GM19035 (cell line): ENCODE measurements at regions not wholly inside any gene's neighbourhood (a gene's known extent, or its start where the extent isn't known, plus 50 kb on each side); places are given as distances from the start of the nearest gene placed in this dataset.

Experiments
- ATAC-seq: cut with Tn5 transposase; IDR thresholded peaks from one replicate; pipeline ENCODE4 v1.9.1; 2021; ENCODE audit not compliant: unreplicated experiment

- ATAC-seq: no peak
These were observed 128.6 kb upstream of the MAST4 start for GRCh38 chr5:66467564-66467963.

GRCh38 chr5:66469684-66470083 lies 126.5 kb upstream of the MAST4 start:
- no peak for ATAC-seq

DNA sequence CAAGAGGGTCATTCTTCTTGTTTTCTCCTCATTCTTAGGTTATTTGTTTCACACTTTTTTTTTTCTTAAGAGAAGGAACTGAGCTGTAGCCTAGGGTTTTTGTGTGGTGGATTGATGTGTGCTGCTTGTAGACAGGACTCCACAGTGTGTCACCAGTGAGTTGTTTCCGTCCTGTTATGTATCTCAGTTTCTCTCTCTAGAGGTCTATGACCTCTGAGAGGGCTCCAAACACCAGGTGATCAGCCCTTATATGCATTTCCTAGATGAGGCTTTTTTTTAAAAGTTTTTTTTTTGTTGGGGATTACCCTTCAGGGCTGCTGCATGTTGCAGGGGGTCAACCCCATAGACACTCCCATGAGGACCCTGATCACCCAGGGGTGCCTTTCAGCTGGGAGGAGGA lies 124.2 kb upstream of the MAST4 start:
- no peak for ATAC-seq

DNA sequence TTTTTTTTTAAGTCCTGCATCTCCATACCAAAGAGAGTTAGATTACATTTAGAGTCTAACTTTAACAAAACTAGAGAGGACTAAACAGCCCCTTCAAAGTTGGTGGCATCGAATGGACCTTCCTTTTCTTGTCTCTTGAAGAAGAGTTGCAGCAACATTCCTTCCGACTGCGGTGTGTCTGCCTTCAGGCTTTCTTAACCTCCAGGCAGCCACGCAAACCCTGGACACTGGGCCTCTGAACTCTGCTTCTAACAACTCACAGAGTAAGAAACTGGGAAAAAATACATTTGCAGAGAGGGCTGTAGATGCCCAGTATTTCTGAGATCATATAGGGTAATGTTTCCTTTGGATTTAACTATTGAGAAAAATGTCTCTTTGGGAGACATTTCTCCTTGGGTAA lies 120.5 kb upstream of the MAST4 start:
- ATAC-seq: no peak

GRCh38 chr5:66477596-66477995 lies 118.6 kb upstream of the MAST4 start:
- ATAC-seq: no peak

DNA sequence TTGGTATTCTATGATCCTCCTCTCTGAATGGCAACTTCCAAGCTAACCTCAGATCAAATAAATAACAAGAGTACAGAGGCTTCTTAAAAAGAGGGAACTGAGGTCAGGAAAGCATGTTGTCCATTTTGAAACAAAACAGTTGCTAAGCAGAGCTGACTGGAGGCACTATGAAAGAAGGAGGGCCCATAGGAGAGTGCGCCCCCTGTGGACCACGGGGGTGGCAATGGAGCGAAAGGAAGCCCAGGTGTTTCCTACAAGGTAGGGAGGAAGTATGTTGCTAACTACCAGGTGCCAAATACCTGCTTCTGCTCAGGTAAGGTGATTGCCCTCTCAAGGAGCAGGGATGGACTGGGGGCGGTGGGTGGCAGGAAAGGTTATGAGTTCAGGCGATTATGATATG lies 101.8 kb upstream of the MAST4 start:
- no peak for ATAC-seq

DNA sequence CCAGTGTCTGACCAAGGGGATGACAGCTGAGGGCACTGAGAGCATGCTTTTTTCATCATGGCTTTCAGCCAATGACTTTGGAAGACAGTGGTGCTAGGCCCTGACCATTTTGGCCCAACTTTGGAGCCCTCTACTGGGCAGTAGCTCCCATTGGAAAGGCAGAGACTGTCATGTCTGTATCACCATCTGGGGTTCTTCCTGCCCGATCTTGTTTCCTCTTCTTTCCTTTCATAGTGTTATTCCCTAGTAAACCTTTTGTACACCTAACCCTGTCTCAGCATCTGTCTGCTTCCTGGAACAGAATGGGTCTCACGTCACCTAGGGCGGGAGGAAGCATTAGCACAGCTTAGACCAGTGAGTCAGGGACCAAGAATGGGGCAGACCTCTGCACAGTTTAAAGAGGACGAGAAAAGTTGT lies 97.4 kb upstream of the MAST4 start:
- ATAC-seq: no peak

- ATAC-seq: no peak
These were observed 92.9 kb upstream of the MAST4 start for GRCh38 chr5:66503203-66503789.

DNA sequence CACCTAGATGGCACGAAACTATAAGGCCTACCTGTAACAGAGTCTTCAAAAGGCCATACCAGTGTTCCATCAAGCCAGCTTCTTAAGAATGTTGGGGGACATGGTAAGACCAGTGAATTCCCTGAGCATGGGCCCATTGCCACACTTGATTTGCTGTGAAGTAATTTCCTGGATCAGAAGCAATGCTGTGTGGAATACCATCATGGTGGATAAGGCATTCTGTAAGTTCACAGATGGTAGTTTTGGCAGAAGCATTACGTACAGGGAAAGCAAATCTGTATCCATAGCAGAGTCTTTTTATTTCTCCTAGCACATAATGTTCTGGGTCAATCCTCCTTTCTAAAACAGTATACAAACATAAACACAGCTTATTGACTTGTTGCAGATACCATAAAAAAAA lies 89.1 kb upstream of the MAST4 start:
- no peak for ATAC-seq

DNA sequence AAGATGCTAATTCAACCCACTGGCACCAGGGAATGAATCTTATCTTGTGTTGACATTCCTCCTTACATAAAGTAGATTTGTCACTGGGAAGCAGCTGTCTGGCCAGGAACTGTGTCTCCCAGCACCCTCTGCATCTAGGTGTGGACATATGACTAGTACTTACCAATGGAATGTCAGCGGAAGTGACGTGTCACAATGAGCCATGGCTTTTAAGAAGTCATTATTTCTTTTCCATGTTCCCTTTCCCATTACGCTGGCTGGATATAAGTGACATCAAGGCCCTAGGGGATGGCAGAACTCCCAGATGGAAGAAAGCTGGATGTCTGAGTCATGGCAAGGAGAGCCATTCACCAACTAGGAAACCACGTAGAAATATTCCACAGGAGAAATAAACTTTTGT lies 84.7 kb upstream of the MAST4 start:
- no peak for ATAC-seq

GRCh38 chr5:66513130-66513529 lies 83.1 kb upstream of the MAST4 start:
- no peak for ATAC-seq

GRCh38 chr5:66515209-66515608 lies 81.0 kb upstream of the MAST4 start:
- ATAC-seq: no peak

- ATAC-seq: no peak
These were observed 79.6 kb upstream of the MAST4 start for GRCh38 chr5:66516550-66516949.

DNA sequence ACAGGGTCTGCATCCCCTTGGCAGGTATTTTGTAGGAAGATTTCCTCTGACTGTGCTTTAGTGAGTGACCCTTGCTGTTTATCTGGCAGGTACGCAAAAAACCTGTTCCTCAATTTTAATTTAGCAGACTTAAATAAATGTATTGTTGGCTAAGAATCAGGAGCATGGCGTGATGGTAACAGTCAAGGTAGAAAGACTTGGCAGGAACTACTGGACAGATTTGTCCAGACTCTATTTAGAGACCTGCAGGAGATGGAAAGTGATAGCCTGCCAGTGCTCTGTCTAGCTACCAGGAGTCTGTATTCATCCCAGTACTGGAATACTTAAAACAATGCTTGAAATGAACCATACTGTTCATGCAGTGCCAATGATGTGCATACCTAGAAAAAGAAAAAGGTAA lies 78.8 kb upstream of the MAST4 start:
- ATAC-seq: no peak

DNA sequence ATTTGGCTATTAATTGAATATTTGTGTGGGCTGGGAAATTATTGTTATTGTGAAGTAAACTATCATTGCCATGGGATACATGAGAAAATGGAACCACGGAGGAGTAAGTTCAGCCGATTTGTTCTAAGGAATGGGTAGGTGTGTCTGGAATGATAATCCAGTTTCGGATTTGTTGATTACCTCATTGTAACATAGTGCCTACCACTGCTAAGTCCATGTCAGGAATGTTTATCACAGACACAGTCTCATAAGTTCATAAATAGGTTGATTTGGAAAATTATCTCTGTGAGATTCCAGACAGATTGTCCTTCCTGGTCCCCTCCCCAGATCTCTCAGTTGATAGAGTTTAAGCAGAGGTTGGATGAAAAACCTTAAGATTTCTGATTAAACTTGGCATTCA lies 78.1 kb upstream of the MAST4 start:
- no peak for ATAC-seq

DNA sequence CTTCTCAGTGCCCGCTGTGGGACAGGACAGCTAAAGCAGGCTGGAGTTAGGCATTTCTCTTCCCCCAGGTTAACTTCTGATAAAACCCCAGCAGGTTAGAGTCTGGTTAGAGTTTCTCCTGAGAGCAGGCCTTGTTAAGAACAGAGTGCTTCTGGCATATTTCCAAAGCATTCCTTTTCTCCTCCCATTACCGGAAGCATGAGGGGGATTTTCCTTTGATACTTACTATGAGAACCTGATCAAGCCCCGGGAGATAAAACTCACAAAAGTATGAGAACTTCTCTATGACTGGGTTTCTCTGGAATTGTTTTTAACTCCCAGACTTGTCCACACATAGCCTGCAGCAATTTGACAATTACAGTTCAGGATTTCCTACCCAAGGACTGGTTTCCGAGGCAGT lies 77.4 kb upstream of the MAST4 start:
- no peak for ATAC-seq

DNA sequence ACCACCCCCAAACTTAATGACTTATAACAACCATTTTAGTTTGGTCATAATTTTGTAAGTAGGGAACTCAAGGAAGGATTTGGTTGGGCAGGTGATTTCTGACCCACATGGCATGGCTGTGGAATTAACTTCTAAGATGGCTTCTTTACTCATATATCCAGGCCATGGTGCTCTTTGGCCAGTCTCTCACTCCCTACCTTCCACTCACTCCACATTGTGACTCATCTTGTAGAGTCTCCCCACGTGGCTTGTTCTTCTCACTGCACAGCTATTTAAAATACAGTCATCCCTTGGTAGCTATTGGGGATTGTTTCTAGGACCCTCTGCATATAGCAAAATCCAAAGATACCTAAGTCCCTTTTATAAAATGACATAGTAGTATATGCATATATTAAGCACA lies 76.6 kb upstream of the MAST4 start:
- no peak for ATAC-seq

- no peak for ATAC-seq
These were observed 75.3 kb upstream of the MAST4 start for GRCh38 chr5:66520854-66521253.

GRCh38 chr5:66527478-66528035 lies 68.6 kb upstream of the MAST4 start:
- no peak for ATAC-seq

- no peak for ATAC-seq
These were observed 67.0 kb upstream of the MAST4 start for GRCh38 chr5:66529182-66529581.

- no peak for ATAC-seq
These were observed 66.5 kb upstream of the MAST4 start for GRCh38 chr5:66529704-66530103.

- ATAC-seq: no peak
These were observed 58.1 kb upstream of the MAST4 start for GRCh38 chr5:66538126-66538525.

GRCh38 chr5:66538531-66538930 lies 57.7 kb upstream of the MAST4 start:
- no peak for ATAC-seq
